ENCODE measurements at regions not wholly inside any gene's neighbourhood (a gene's known extent, or its start where the extent isn't known, plus 50 kb on each side); places are given as distances from the start of the nearest gene placed in this dataset.

DNA sequence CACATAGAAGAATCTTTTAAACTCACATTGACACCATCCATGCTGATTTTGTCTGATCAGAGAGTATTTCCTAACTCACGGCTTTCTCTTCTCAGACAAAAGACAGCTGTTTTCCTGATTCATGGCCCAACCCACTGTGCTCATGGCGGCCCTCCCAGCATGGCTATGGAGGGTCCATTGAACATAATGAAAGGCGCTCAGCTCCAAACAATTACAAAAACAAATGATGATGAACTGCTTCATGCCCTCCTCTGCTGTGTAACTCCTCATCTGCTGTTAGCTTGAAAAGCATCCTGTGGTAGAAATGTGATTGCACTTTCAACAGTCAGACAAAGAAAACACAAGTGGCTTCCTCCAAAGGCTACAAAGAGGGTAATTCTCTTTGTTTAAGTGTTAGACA is 673.8 kb downstream of the PRELID2 start (continued):
- TF ChIP-seq REST (IDR thresholded peaks at IDR 0.05; ENCODE audit: unreplicated experiment) (no peak), NANOG (IDR thresholded peaks at IDR 0.05; ENCODE audit: borderline replicate concordance) (no peak), JUNB (IDR thresholded peaks at IDR 0.05; ENCODE audit: unreplicated experiment) (no peak), POLR2AphosphoS5 (IDR thresholded peaks at IDR 0.05; ENCODE audit: low read depth) (no peak), STAT1 (IDR thresholded peaks at IDR 0.05; ENCODE audit: unreplicated experiment) (no peak), ZNF331 (CRISPR knock-in tag; IDR thresholded peaks at IDR 0.05; ENCODE audit: low read depth) (no peak), CREB1 (CRISPR knock-in tag; IDR thresholded peaks at IDR 0.05; ENCODE audit: low read depth) (no peak)
- TF ChIP-seq, protein P1, sequence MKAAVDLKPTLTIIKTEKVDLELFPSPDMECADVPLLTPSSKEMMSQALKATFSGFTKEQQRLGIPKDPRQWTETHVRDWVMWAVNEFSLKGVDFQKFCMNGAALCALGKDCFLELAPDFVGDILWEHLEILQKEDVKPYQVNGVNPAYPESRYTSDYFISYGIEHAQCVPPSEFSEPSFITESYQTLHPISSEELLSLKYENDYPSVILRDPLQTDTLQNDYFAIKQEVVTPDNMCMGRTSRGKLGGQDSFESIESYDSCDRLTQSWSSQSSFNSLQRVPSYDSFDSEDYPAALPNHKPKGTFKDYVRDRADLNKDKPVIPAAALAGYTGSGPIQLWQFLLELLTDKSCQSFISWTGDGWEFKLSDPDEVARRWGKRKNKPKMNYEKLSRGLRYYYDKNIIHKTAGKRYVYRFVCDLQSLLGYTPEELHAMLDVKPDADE (IDR thresholded peaks at IDR 0.05) = no peak

- ATAC-seq (no peak), DNase-seq (ENCODE audit: low spot score) (no peak)
- H3F3A ChIP-seq (replicated peaks; ENCODE audit: low read depth) = no peaks in the 10 kb centered on the region
- Mint-ChIP-seq H3K4me1 (peaks cover 28% of the 10 kb centered on the region), H3K27ac (no peak overlapping the region), H3K4me3 (no peak overlapping the region), H3K36me3 (ENCODE audit: low read depth) (no peaks in the 10 kb centered on the region), H3K27me3 (ENCODE audit: insufficient read depth, low read depth, poor library complexity) (peaks cover 9% of the 10 kb centered on the region), H3K9me3 (no peaks in the 10 kb centered on the region)
- H3K79me2 ChIP-seq (replicated peaks; ENCODE audit: insufficient read depth) = no peaks in the 10 kb centered on the region
- no peak overlapping the region for H3K4me2 ChIP-seq
- peaks cover 27% of the 10 kb centered on the region for H3K4me1 ChIP-seq (ENCODE audit: insufficient read depth)
- H3K36me3 ChIP-seq (ENCODE audit: insufficient read depth) = no peaks in the 10 kb centered on the region
- H3K27ac ChIP-seq (ENCODE audit: low read depth) = no peak overlapping the region
- no peaks in the 10 kb centered on the region for H4K20me1 ChIP-seq (replicated peaks; ENCODE audit: insufficient read depth)
- H2AFZ ChIP-seq = no peak overlapping the region
- H3K27me3 ChIP-seq (ENCODE audit: insufficient read depth) = no peaks in the 10 kb centered on the region
- H3K4me3 ChIP-seq = no peak overlapping the region
- peaks cover 9% of the 10 kb centered on the region for H3K9me2 ChIP-seq (ENCODE audit: insufficient read depth)
- TF ChIP-seq ZNF331 (CRISPR knock-in tag; IDR thresholded peaks at IDR 0.05; ENCODE audit: low read depth) (no peak), EZH2phosphoT487 (IDR thresholded peaks at IDR 0.05; ENCODE audit: unreplicated experiment) (no peak), REST (IDR thresholded peaks at IDR 0.05; ENCODE audit: unreplicated experiment) (no peak), EZH2 (IDR thresholded peaks at IDR 0.05; ENCODE audit: low read depth, unreplicated experiment) (no peak)
- TF ChIP-seq, protein P2, sequence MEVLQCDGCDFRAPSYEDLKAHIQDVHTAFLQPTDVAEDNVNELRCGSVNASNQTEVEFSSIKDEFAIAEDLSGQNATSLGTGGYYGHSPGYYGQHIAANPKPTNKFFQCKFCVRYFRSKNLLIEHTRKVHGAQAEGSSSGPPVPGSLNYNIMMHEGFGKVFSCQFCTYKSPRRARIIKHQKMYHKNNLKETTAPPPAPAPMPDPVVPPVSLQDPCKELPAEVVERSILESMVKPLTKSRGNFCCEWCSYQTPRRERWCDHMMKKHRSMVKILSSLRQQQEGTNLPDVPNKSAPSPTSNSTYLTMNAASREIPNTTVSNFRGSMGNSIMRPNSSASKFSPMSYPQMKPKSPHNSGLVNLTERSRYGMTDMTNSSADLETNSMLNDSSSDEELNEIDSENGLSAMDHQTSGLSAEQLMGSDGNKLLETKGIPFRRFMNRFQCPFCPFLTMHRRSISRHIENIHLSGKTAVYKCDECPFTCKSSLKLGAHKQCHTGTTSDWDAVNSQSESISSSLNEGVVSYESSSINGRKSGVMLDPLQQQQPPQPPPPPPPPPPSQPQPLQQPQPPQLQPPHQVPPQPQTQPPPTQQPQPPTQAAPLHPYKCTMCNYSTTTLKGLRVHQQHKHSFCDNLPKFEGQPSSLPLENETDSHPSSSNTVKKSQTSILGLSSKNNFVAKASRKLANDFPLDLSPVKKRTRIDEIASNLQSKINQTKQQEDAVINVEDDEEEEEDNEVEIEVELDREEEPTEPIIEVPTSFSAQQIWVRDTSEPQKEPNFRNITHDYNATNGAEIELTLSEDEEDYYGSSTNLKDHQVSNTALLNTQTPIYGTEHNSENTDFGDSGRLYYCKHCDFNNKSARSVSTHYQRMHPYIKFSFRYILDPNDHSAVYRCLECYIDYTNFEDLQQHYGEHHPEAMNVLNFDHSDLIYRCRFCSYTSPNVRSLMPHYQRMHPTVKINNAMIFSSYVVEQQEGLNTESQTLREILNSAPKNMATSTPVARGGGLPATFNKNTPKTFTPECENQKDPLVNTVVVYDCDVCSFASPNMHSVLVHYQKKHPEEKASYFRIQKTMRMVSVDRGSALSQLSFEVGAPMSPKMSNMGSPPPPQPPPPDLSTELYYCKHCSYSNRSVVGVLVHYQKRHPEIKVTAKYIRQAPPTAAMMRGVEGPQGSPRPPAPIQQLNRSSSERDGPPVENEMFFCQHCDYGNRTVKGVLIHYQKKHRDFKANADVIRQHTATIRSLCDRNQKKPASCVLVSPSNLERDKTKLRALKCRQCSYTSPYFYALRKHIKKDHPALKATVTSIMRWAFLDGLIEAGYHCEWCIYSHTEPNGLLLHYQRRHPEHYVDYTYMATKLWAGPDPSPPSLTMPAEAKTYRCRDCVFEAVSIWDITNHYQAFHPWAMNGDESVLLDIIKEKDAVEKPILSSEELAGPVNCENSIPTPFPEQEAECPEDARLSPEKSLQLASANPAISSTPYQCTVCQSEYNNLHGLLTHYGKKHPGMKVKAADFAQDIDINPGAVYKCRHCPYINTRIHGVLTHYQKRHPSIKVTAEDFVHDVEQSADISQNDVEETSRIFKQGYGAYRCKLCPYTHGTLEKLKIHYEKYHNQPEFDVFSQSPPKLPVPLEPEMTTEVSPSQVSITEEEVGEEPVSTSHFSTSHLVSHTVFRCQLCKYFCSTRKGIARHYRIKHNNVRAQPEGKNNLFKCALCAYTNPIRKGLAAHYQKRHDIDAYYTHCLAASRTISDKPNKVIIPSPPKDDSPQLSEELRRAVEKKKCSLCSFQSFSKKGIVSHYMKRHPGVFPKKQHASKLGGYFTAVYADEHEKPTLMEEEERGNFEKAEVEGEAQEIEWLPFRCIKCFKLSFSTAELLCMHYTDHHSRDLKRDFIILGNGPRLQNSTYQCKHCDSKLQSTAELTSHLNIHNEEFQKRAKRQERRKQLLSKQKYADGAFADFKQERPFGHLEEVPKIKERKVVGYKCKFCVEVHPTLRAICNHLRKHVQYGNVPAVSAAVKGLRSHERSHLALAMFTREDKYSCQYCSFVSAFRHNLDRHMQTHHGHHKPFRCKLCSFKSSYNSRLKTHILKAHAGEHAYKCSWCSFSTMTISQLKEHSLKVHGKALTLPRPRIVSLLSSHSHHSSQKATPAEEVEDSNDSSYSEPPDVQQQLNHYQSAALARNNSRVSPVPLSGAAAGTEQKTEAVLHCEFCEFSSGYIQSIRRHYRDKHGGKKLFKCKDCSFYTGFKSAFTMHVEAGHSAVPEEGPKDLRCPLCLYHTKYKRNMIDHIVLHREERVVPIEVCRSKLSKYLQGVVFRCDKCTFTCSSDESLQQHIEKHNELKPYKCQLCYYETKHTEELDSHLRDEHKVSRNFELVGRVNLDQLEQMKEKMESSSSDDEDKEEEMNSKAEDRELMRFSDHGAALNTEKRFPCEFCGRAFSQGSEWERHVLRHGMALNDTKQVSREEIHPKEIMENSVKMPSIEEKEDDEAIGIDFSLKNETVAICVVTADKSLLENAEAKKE (CRISPR knock-in tag; IDR thresholded peaks at IDR 0.05) = no peak
These were observed 674.5 kb downstream of the PRELID2 start for GRCh38 chr5:145160679-145161078.

Data from GM23338 (cell line).